ENCODE measurements at regions not wholly inside any gene's neighbourhood (a gene's known extent, or its start where the extent isn't known, plus 50 kb on each side); places are given as distances from the start of the nearest gene placed in this dataset.

DNA sequence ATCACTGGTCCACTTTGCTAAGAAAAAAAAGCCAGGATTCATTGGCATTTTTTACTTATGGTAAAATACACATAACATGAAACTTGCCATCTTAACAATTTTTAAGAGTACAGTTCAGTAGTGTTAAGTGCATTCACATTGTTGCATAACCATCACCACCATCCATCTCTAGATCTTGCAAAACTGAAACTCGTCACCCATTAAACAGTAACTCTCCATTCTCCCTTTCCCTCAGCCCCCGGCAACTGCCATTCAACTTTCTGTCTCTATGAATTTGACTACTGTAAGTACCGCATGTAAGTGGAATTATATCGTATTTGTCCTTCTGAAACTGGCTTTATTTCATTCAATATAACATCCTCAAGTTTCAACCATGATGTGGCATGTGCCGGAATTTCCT, 56.3 kb upstream of the LNX1 start:
- TF ChIP-seq, protein P1, sequence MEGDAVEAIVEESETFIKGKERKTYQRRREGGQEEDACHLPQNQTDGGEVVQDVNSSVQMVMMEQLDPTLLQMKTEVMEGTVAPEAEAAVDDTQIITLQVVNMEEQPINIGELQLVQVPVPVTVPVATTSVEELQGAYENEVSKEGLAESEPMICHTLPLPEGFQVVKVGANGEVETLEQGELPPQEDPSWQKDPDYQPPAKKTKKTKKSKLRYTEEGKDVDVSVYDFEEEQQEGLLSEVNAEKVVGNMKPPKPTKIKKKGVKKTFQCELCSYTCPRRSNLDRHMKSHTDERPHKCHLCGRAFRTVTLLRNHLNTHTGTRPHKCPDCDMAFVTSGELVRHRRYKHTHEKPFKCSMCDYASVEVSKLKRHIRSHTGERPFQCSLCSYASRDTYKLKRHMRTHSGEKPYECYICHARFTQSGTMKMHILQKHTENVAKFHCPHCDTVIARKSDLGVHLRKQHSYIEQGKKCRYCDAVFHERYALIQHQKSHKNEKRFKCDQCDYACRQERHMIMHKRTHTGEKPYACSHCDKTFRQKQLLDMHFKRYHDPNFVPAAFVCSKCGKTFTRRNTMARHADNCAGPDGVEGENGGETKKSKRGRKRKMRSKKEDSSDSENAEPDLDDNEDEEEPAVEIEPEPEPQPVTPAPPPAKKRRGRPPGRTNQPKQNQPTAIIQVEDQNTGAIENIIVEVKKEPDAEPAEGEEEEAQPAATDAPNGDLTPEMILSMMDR (IDR thresholded peaks at IDR 0.05): no peak
- no peak for TF ChIP-seq POLR2AphosphoS5 (IDR thresholded peaks at IDR 0.05)
